Right lobe of liver (tissue), 4 donors: ENCODE measurements at regions not wholly inside any gene's neighbourhood (a gene's known extent, or its start where the extent isn't known, plus 50 kb on each side); places are given as distances from the start of the nearest gene placed in this dataset.

Source experiments
- POLR2A ChIP-seq: fragments of 450-650 bp; IDR thresholded peaks from one replicate; pipeline ENCODE4 v1.6.1; 2017; ENCODE audit warnings: antibody characterized with exemption, mild to moderate bottlenecking
- TF ChIP-seq, protein P1 (sequence below), 4 donors: fragments of 200-600 bp in 3 of 4; fragments of 450-650 bp in 1 of 4; IDR thresholded peaks; one replicate each; pipeline versions ENCODE4 v1.5.1 to v1.8.0; 2016 to 2022; ENCODE audit warnings: antibody characterized with exemption in 4 of 4, mild to moderate bottlenecking in 2 of 4
- donor health status: DM: no; HTN: no; CAD: no.
- donor health status: DM: no; HTN: no; CAD: no.
- donor health status: DM: no; HTN: yes; CAD: no.

DNA sequence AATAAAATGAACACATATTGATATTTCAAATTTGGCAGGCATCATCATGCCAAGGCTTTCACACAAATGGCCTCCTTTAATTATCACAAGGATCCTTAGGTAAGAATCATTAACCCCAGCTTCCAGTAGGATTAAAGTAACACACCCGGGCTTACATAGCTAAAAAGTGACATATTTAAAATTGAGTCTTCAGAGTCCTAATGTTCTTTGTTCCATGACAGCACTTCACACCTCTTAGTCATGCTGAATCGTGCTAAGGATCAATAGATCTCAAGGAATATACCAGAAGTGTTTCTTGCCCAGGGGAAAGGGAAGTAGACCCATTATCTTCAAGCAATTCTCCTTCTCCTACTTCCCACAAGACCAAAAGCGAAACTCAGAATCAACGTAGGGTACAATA lies 76.6 kb upstream of the SOX2 start:
- TF ChIP-seq, protein P1, sequence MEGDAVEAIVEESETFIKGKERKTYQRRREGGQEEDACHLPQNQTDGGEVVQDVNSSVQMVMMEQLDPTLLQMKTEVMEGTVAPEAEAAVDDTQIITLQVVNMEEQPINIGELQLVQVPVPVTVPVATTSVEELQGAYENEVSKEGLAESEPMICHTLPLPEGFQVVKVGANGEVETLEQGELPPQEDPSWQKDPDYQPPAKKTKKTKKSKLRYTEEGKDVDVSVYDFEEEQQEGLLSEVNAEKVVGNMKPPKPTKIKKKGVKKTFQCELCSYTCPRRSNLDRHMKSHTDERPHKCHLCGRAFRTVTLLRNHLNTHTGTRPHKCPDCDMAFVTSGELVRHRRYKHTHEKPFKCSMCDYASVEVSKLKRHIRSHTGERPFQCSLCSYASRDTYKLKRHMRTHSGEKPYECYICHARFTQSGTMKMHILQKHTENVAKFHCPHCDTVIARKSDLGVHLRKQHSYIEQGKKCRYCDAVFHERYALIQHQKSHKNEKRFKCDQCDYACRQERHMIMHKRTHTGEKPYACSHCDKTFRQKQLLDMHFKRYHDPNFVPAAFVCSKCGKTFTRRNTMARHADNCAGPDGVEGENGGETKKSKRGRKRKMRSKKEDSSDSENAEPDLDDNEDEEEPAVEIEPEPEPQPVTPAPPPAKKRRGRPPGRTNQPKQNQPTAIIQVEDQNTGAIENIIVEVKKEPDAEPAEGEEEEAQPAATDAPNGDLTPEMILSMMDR (IDR thresholded peaks at IDR 0.05): no peak
- no peak for TF ChIP-seq POLR2A
